ENCODE measurements at regions not wholly inside any gene's neighbourhood (a gene's known extent, or its start where the extent isn't known, plus 50 kb on each side); places are given as distances from the start of the nearest gene placed in this dataset.
"Not testable (repeated sequence)": the region's sequence is repeated elsewhere in the genome, so short reads cannot be mapped to it uniquely, and the experiment has no call there.

DNA sequence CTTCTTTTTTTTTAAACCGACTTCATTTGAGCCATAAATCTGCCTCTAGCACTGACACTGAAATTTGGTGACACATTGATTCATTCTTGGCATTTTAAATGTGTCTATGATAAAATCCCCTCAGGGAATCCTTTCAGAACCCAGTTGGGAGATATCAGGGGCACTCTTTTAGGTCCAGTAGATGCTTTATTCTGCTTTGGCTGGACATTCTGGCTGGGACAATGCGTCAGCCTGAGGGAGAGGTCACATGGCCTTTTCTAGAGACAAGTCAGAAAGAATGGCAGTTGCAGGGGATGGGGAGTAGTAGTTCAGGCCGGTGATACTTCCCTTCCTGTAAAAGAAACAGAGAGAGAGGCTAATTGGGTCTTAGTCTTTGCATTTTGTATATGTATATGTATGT is 63.1 kb downstream of the TRIM43 start:
- not testable (repeated sequence) for DNase-seq

DNA sequence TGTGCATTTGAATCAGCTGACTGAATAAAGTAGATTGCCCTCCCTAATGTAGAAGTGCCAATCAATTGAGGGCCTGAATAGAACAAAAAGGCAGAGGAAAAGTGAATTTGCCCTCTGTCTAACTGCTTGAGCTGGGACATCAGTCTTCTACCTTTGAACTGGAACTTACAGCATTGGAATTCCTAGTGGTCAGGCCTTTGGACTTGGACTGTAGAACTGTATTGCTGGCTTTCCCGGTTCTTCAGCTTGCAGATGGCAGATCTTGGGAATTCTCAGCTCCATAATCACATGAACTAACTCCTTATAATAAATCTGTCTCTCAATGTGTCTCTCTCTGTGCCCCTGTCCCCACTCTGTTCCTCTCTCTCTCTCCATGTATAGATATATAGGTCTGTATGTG is 64.8 kb downstream of the TRIM43 start:
- not testable (repeated sequence) for DNase-seq

DNA sequence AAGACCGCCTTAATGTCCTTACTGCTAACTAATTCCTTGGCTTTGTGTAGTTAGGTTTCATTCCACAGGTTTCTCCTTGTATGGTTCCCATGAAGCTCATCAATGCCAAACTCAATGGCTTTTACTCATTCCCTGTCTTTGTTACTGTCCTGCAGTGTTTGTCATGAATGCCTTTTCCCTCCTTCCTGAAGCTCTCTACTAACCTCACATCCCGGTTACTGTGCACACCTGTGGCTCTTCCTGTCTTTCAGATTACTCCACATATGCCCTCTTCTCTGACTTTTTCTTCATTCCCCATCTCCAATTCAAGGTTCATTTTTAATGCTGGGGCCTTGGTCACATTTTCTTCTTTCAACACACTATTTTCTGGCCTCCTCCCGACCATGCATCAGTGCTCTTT is 66.1 kb downstream of the TRIM43 start:
- not testable (repeated sequence) for DNase-seq

DNA sequence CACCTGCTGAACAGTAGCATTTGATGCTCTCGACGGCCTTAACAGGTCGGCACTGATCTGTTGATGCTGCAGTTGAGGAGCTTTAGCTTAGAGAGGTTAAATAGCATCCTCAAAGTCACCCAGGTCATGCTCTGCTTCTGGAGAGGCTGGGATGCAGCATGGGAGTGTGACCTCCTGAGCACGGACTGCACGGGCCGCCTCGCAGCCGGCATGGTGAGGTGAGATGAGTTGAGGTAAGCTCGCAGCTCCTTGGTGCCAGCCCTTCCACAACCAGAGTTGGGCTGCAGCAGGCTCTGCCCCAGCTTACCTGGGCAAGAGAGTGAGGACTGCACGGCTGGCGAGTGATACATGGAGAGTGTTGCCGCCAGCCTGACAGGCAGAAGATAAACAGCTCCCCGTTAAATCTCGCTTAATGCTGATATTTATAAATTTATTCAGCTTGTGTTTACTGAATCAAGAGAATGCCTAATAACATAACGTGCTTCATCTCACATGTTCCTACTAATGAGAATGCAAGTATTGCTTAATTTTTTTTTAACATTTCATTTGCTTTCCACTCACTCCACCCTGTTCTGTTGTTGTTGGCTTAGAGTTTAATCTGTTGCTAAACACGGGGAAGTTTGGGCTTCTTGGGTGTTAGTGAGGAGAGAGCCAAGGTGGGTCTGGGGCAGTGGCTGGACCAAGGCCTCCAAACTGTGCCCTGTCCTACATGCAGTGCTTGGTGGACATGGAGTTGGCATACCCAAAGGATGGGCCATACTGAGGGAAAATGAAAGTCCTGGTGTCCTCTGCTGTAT is 69.2 kb downstream of the TRIM43 start:
- DNase-seq: not testable (repeated sequence)

DNA sequence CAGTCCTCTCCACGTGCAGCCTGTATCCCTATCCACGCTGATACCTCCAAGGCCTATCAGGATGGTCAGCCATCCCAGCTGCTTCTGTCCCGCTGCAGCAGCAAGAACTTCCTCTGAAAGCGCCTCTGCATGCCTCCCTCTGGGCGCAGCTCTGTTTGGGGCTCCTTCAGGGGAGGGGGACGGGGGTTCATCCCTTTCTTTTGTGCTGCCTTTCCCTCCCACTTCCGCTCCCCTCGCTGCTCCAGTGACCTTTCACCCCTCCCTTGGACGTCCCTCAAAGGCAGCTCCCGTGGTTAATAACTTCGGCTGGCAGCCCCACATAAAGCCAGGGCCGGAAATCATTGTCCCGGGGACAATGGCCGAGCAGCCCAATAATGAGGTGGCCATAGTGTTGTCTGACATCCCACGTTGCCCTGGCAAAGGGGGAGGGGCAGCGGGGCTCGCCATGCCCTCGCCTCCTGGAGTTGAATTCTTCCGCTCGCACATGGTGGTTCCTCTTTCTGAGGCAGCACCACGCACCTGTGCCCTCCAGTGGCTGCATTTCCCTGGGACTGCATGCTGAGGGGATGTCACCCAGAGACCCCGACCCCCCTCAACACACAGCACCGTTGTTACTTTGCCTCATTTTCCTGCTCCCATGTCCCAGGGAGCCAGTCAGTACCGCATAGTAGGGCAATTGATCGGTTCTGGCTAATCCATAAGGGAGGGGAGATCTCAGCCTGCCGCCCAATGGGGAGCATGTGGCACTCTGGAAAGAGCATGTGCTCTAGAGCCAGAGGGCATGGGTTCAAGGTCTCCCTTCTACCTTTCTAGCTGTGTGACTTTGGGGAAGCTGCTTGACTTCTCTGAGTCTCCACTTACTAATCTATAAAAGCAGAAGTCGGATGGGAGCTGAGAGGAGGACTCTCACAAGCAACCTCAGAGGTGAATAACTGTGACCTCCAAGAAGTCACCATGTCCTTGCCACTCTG is 72.0 kb downstream of the TRIM43 start:
- not testable (repeated sequence) for DNase-seq

DNA sequence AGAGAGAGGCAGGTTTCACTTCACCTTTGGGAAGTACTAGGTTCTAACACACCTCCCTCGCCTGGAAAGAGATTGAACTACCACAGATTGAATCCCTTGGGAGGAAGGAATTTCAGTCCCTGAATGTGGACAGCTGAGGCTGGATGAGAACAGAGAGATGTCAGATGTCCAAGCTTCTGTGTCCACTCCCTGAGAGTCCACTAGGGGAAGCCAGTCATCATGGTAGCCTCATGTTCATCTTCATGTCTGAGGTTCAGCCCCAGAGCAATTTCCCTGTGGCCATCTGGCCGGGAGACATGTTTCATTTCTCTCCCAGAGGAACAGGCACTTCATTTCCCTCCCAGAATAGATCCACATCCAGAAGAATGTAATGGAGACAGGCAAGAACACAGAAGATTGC is 74.8 kb downstream of the TRIM43 start:
- DNase-seq: not testable (repeated sequence)

DNA sequence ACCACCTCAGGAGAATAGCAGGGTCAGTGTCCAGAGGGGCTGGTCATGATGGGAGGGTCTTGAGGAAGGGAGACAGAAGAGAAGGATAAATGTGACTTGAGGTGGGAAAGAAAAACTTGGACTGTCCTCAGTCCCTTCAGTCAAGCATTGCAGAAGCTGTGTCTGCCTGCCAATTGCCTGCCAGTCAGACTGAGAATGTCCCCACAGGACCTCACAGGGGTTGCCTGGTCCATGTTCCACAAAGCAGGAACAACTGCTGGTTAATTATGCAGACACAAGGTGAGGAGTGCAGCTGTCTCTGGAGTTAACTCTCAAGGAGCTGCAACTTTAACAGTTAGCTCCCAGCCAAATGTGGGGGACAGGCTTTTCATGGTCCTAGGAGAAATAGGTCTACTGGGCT is 75.7 kb downstream of the TRIM43 start:
- DNase-seq: no peak

DNA sequence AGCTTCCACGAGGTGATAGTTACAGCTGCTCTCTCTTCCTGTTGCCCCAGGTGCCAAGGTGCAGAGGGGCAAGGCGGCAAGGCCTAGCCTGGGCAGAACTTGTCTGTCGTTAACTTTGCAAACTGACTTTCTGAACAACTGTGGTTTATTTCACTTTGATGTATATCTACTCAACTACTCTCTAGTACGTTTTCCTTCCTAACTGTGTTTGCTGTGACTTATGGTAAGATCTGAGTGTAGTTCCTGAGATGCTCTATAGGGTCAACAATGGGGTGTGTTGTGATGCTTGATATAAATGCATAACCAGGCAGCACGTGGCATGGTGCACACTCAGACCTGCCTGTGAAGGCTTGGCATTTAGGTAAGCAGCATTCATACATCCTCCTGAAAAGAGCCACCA is 77.1 kb downstream of the TRIM43 start:
- DNase-seq: not testable (repeated sequence)

DNA sequence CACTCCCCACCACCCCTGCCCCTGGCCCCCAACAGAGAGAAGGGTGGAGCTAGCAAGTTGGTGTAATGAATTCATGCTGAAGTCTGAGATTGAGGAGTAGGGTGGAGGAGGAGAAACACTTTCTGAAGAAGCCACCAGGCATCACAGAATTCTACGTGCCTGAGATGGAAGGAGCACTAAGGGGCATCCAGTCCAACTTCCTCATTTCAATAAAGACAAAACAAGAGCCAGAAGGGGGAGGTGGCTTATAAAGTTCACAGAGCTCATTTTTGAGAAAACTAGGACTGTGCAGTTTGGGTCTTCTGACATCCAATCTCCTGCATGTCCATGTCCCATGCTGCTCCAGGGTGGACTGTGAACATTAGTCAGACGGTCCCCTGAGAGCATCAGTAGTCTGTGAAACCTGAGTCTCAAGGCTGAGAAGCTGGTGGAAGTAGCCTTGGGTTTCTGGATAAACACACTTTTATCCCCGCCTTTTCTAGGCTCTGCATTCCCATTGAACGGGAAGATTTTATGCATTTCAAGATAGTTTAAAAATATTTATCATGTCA is 77.7 kb downstream of the TRIM43 start:
- peak; percentile 62 for DNase-seq

DNA sequence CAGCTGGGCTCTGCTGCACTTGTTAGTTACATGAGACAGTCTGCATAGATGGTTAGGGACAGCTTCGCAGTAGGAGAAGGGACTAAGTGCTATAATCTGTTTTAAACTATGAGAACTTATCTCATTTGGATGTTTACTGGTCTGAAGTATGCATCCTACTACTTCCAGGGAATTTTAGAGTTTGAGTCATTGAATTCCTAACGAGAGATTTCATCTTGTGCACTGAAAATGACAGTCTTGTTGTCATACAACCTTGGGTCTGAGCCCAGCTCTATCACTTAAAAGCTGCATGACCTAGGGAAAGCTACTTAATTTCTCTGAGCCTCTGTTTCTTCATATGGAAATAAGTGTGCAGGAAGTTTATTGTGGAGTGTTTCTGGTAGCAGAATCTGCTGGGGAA is 78.4 kb downstream of the TRIM43 start:
- DNase-seq: peak; percentile 84

DNA sequence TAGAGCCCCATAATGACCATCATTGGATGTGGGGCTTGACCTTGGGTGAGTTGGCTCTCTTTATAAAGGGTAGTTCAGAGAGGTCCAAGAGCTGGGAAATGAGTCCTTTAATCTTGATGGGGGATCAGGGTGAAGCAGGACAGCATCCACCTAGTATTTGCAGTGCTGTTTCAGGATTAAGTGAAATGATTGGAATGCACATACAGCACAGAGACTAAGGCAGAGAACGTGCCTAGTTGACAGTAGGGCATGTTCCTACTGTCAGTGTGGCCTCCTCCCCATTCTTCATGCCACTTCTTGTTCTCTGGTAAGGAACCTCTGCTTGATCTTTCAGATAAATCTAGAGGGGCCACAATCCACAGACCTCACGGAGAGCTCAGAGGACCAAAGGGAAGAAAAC is 78.9 kb downstream of the TRIM43 start:
- no peak for DNase-seq

DNA sequence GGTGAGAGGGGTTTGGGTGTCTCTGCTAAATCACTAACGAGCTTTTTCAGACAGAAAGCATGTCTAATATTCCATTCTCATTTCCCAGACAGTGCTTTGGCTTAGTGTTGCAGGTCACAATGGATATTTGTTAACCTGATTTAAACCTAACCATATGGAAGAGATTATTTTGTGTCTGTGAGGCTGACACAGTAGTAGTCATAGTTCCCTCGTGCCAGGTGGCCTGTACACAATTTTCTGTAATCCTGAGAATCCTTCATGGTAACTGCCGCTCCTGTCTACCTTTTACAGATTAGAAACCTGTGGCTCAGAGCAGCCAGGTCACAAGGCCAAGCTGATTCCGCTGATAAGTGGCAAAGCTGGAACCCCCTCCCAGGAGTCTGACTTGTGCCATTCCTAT is 79.4 kb downstream of the TRIM43 start:
- peak; percentile 31 for DNase-seq

DNA sequence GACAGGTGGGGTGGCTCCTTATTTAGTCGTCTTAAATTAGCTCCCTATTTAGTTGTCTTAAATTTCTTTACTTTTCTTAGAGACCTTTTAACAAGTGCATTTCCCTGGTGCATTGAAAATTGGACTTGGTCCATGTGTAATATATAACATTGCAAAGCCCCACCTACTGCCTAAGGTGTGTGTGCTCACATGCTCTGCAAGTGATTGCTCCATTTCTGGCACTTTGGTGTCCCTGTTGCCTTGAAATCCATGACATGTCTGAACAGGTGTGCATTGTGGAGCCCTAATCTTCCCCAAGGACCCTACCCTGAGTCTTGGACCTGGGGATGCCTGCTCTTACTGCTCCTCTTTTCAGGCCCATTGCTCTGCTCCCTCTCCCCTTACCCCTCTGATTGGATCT is 80.2 kb downstream of the TRIM43 start:
- DNase-seq: not testable (repeated sequence)

DNA sequence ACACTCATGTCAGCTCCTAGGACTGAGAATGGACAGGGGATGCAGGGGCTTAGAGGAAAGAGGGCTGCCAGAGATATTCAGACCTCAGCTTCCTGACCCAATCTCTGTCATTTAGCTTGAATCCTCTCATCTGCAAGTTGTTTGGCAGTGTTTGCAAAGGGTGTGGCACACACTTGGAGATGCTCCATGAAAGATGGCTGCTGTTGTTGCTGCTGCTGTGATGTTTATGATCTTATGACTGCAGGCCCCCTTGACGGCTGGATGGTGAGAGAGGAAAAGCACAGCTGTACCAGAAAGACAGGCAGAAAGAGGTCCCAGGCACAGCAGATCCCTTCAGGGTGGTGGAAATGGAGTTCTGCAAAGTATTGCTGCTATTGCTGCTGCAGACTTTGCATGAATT is 80.7 kb downstream of the TRIM43 start:
- not testable (repeated sequence) for DNase-seq

DNA sequence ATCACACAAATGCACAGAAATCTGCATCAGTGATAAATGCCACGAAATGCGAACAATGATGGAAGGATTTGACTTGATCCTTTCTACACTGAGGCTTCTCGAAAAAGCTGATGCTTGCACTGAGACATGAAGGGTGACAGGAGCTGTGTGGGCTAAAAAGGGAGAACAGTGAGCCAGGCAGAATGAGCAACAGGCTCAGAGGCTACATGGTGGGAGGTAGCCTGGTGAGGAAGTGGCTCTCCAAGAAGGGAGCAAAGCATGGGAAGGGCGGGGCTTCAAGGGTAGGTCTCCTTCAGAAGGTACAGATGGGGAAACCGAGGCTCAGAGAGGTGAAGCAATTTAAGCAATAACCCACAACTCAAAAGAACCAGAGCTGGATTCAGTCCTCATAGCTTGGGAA is 82.4 kb downstream of the TRIM43 start:
- no peak for DNase-seq

DNA sequence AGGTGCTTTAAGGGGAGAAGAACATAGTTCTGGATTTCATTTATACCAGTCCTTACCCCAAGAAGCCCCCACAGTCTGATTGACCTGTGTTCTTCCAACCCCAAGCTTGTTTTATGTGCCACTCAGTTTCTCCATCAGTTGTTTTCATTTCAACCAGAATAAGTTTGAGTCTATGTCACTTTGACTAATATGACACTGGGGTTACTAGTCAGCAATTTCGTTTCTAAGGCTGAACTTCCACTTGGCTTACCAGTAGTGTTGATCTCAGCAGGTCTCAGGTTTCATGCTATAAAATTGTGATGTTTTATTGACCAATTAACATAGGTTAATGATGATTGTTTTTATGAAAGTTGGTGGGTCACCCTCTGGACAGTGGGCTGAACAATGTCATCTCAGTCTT is 84.8 kb downstream of the TRIM43 start:
- DNase-seq: not testable (repeated sequence)

DNA sequence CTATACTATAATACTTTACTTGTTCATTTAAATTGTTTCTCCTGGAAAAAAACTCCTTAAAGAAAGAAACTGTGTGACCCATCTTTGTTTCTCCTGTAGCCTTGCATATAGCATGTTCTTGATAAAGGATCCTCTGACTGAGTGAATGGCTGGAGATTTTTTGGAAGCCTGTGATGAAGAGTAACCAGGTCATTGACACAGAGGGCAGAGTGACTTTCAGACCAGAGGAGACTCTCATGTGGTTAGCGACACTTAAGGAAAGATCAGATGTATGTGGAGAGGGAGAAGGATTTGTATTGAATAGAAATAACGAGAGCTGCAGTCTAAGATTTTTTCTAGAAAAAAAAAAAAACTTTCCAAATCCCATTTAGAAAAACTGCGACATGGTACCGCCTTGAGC is 85.5 kb downstream of the TRIM43 start:
- no peak for DNase-seq

DNA sequence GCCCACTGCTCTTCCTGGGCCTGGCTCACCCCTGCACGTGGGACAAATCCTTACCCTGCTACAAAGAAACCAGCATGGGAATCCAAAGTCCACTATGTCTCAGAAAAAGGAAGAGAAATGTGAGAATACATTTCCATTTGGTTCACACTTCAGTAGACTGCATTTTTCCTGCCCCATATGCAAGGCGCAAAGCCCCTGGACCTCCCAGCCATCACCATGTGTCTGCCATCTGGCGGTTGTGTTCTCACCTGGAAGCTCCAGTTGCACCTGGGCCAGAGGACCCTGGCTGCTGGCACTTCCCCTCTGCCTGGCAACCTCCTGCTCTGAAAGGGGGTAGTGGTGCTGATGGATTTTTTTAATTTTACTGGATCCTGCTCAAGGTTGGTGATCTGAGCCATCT is 86.0 kb downstream of the TRIM43 start:
- DNase-seq: not testable (repeated sequence)

DNA sequence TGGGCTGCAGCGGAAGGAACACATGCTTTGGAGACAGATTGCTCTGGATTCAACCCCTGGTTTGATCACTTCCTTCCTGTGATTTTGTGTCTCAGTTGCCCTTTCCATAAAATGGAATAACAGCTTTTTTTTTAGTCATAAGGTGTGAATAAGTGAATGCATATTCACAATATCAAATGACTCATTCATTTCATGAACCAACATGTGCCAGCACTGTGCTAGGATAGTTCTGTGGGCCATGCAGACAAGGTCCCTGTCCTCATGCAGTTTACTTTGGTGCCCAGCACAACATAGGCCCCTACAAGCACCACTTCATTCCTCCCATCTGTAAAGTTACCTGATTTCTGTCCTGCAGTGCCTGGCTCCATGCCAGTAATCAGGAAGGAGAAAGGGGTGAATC is 89.4 kb downstream of the TRIM43 start:
- not testable (repeated sequence) for DNase-seq

DNA sequence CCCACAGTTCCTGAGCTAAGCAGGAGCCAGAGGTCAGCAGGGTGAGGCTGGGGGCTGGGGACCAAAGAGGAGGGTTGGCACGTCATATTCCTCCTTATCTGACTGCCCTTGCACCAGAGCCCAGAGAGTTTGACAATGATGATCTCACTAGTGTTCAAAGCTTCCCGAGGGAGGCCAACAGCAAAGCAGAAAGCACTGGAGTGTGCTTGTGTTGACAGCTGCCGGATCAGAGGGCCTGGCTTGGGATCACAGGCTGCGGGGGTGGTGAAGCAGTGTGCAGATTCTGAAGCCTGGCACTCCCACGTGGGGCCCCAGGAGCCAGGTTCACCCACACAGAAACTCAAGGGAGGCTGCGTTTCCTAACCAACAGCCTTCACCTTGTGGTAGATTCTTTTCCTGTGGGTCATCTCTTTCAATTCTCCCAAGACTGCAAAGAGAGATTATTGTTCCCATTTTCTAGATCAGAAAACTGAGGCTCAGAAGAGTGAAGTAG is 89.8 kb downstream of the TRIM43 start:
- peak; percentile 31 for DNase-seq

DNA sequence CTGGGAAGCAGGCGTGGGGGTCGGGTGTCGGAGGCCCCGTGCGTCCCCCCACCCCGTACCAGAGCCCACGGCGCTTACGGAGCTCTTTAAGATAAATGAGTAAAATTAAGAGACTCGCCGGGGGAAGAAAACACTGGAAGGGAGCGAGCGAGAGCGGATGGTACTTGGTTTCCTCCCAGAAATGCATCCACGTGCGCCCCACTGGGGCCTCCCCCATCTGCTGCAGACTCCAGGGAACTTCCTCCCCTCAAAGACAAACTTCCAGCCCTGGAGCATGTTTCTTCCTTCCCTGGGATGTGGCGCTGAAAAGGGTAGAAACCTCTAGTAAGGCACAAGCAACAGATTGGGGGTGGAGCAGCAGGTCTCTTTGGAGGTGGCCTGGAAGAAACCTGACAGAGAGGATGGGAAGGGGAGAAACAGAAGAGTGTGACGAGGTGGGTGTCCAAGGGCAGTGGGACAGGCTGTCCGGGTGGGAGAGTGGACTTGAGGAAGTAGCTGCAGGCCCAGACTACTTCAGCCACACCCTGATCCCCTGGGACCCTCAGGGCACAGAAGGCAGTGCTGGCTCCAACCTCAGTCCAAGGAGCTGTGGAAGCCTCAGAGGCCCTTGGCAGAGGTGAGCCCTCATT is 91.2 kb downstream of the TRIM43 start:
- not testable (repeated sequence) for DNase-seq

DNA sequence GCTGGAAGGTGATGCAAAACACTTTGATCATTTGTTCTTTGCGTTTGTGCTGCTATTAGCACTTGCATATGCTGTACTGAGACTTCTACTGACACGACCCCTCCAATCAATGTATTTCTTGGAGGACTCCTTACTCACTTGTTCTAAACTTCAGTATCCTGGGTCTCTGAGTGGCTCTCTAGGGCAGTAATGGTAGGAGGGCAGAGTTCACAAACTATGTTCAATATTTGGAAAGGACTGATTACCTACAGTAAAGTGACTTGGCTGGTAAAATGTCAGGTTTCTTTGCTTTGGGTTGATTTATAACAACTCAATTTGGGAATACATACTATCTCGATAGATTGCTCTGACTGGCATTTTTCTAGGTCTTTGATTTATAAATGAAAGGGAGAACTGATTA is 93.7 kb downstream of the TRIM43 start:
- DNase-seq: no peak

Measured in fibroblast of skin of right quadriceps (primary cell).